CD4-positive, alpha-beta T cell (primary cell): ENCODE measurements at regions not wholly inside any gene's neighbourhood (a gene's known extent, or its start where the extent isn't known, plus 50 kb on each side); places are given as distances from the start of the nearest gene placed in this dataset.

Experiments used
- ATAC-seq: fragments of 200-7000 bp; cut with Tn5 transposase; one replicate; pipeline ENCODE4 v1.10.0; 2022; ENCODE audit warnings: mild to moderate bottlenecking; ENCODE audit not compliant: poor library complexity
- CTCF ChIA-PET: fragments of 350-600 bp; sonication (Branson Sonifier 250); formaldehyde crosslinking; loops from one replicate; lab custom pipeline; 2021; ENCODE audit warnings: antibody characterized with exemption, inconsistent platforms; lab: Charles Lee
- POLR2A ChIA-PET: fragments of 350-600 bp; sonication (Branson Sonifier 250); formaldehyde crosslinking; loops from one replicate; lab custom pipeline; 2021; ENCODE audit warnings: antibody characterized with exemption, inconsistent platforms; lab: Charles Lee
- DNase-seq, 14 experiments: peaks; one replicate each; pipeline ENCODE4 v3.0.0-alpha.2; 2013 to 2020; ENCODE audit warnings: mixed read lengths in 2 of 14
- H3K27ac ChIP-seq, 2 donors: one replicate each; pipeline versions ENCODE4 v1.5.1 to v1.7.0; 2013; ENCODE audit warnings: low read length in 2 of 2, low read depth in 1 of 2, mild to moderate bottlenecking in 1 of 2
- H3K27me3 ChIP-seq, 2 experiments: 1 replicate in 1 of 2; 2 replicates in 1 of 2; pipeline versions ENCODE4 v1.6.1 to v1.7.0; 2013; ENCODE audit warnings: low read length in 2 of 2, control low read depth in 1 of 2, mild to moderate bottlenecking in 1 of 2, moderate library complexity in 1 of 2; ENCODE audit not compliant: insufficient read depth in 2 of 2, control insufficient read depth in 1 of 2
- H3K36me3 ChIP-seq: one replicate; pipeline ENCODE4 v1.6.1; 2013; ENCODE audit warnings: low read length, control low read depth; ENCODE audit not compliant: insufficient read depth
- H3K4me1 ChIP-seq: one replicate; pipeline ENCODE4 v1.6.1; 2013; ENCODE audit warnings: low read length, control low read depth; ENCODE audit not compliant: insufficient read depth
- H3K4me3 ChIP-seq: one replicate; pipeline ENCODE4 v1.5.1; 2013; ENCODE audit warnings: mild to moderate bottlenecking, low read length, moderate library complexity
- H3K9me3 ChIP-seq, 2 experiments: 1 replicate in 1 of 2; 2 replicates in 1 of 2; pipeline versions ENCODE4 v1.6.1 to v1.7.0; 2013; ENCODE audit warnings: low read length in 2 of 2, mild to moderate bottlenecking in 2 of 2, control low read depth in 1 of 2, moderate library complexity in 1 of 2; ENCODE audit not compliant: control insufficient read depth in 1 of 2, insufficient read depth in 1 of 2
- H3K27ac Mint-ChIP-seq: one replicate; pipeline ENCODE4 v1.8.0; 2020; ENCODE audit warnings: mixed read lengths
- H3K27me3 Mint-ChIP-seq: one replicate; pipeline ENCODE4 v1.8.0; 2021; ENCODE audit warnings: mixed read lengths
- H3K36me3 Mint-ChIP-seq: one replicate; pipeline ENCODE4 v1.8.0; 2021; ENCODE audit warnings: low read depth, mixed read lengths
- H3K4me1 Mint-ChIP-seq: one replicate; pipeline ENCODE4 v1.8.0; 2021; ENCODE audit warnings: low read depth, mixed read lengths
- H3K4me3 Mint-ChIP-seq: one replicate; pipeline ENCODE4 v1.8.0; 2020; ENCODE audit warnings: mild to moderate bottlenecking, mixed read lengths
- H3K9me3 Mint-ChIP-seq: one replicate; pipeline ENCODE4 v1.8.0; 2020; ENCODE audit warnings: mixed read lengths
- intact Hi-C, 2 experiments: fragments of 100-400 bp; cut with DNase I in 1 of 2; cut with micrococcal nuclease in 1 of 2; formaldehyde crosslinking; loops; one replicate each; pipeline versions ENCODE4 v1.15.1 to v1.9.0; 2023 to 2025; cut with DNase I, micrococcal nuclease
- TF ChIP-seq, protein P1 (sequence below): fragments of 200-600 bp; IDR thresholded peaks from one replicate; pipeline ENCODE4 v1.8.0; 2022; ENCODE audit warnings: antibody characterized with exemption, mild to moderate bottlenecking

GRCh38 chr13:18949970-18950369 is 231.7 kb downstream of the TUBA3C start:
- Histone ChIP-seq H3K4me3 (no peak overlapping the region), H3K4me1 (no peaks in the 10 kb centered on the region), H3K9me3 (peaks cover 0 to 63% of the 10 kb centered on the region in 2 experiments), H3K27ac (no peak overlapping the region), H3K36me3 (no peaks in the 10 kb centered on the region), H3K27me3 (no peaks in the 10 kb centered on the region)
- CTCF ChIA-PET = no interaction called here
- Mint-ChIP-seq H3K36me3 (no peaks in the 10 kb centered on the region), H3K4me1 (no peaks in the 10 kb centered on the region), H3K27ac (no peak overlapping the region), H3K27me3 (no peaks in the 10 kb centered on the region), H3K9me3 (no peaks in the 10 kb centered on the region), H3K4me3 (no peak overlapping the region)
- TF ChIP-seq, protein P1, sequence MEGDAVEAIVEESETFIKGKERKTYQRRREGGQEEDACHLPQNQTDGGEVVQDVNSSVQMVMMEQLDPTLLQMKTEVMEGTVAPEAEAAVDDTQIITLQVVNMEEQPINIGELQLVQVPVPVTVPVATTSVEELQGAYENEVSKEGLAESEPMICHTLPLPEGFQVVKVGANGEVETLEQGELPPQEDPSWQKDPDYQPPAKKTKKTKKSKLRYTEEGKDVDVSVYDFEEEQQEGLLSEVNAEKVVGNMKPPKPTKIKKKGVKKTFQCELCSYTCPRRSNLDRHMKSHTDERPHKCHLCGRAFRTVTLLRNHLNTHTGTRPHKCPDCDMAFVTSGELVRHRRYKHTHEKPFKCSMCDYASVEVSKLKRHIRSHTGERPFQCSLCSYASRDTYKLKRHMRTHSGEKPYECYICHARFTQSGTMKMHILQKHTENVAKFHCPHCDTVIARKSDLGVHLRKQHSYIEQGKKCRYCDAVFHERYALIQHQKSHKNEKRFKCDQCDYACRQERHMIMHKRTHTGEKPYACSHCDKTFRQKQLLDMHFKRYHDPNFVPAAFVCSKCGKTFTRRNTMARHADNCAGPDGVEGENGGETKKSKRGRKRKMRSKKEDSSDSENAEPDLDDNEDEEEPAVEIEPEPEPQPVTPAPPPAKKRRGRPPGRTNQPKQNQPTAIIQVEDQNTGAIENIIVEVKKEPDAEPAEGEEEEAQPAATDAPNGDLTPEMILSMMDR = no peak
- intact Hi-C loops = no loop called here
- DNase-seq (no peak), ATAC-seq (no peak)
- POLR2A ChIA-PET = no interaction called here

- ChIA-PET CTCF (no interaction called here), POLR2A (no interaction called here)
- TF ChIP-seq, protein P1 = no peak
- Histone ChIP-seq H3K27ac (no peak overlapping the region), H3K4me3 (no peak overlapping the region), H3K36me3 (no peaks in the 10 kb centered on the region), H3K27me3 (no peaks in the 10 kb centered on the region), H3K4me1 (no peaks in the 10 kb centered on the region), H3K9me3 (peaks cover 0 to 67% of the 10 kb centered on the region in 2 experiments)
- ATAC-seq = no peak
- no peak for DNase-seq
- Mint-ChIP-seq H3K27me3 (no peaks in the 10 kb centered on the region), H3K4me1 (no peaks in the 10 kb centered on the region), H3K9me3 (no peaks in the 10 kb centered on the region), H3K36me3 (no peaks in the 10 kb centered on the region), H3K27ac (no peak overlapping the region), H3K4me3 (no peak overlapping the region)
- intact Hi-C loops = no loop called here
Measured at GRCh38 chr13:18949489-18949761, 232.2 kb downstream of the TUBA3C start.

DNA sequence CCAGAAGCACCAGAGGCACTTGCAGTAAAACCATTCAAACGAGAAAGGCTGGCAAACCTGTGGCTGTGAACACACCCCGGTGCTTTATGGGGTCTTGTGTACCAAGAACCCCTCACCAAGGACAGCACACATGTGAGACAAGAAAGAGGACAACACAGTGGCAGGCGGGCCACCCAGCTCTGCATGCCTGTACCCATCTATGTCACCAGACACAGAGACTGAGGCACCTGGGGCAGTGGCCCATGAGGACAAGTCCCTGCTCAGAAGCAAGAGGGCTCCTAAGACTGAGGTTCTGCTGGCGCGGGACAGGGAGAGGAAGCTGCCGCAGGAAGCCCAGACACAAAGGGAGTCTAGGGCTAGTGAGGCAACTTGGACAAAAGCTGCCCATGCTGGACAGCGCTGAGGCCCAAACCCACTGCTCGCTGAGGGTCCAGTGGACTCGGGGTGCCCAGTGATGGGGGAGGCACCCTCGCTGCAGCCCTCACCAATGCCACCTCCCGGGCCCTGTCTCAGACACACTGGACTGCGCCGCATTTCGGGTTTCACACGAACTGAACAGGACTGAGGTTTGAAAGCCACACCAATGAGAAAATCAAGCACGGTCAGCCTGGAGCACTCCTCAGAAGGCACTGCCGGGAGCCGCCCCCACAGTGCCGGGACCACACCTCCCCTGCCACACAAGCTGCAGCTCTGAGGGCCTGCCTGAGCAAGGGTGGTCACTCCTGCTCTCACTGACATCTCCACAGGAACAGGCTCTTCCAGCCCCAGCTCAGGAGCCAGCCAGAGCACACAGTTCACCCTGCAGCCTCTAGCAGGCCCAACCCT is 232.7 kb downstream of the TUBA3C start:
- no peaks in the 10 kb centered on the region for H3K9me3 Mint-ChIP-seq
- H3K4me1 Mint-ChIP-seq = no peaks in the 10 kb centered on the region
- no peak overlapping the region for H3K27ac Mint-ChIP-seq
- ChIA-PET POLR2A (no interaction called here), CTCF (no interaction called here)
- TF ChIP-seq, protein P1 = no peak
- no peak overlapping the region for H3K27ac ChIP-seq
- no peaks in the 10 kb centered on the region for H3K4me1 ChIP-seq
- H3K27me3 ChIP-seq = no peaks in the 10 kb centered on the region
- H3K36me3 ChIP-seq = no peaks in the 10 kb centered on the region
- ATAC-seq = no peak
- no peaks in the 10 kb centered on the region for H3K27me3 Mint-ChIP-seq
- H3K4me3 Mint-ChIP-seq = no peak overlapping the region
- intact Hi-C loops = no loop called here
- no peak for DNase-seq
- no peaks in the 10 kb centered on the region for H3K36me3 Mint-ChIP-seq
- H3K4me3 ChIP-seq = no peak overlapping the region
- peaks cover 0 to 68% of the 10 kb centered on the region in 2 experiments for H3K9me3 ChIP-seq
